Brain microvascular endothelial cell (primary cell): ENCODE measurements at regions not wholly inside any gene's neighbourhood (a gene's known extent, or its start where the extent isn't known, plus 50 kb on each side); places are given as distances from the start of the nearest gene placed in this dataset.

Experiments used
- DNase-seq: peaks from one replicate; pipeline ENCODE4 v3.0.0-alpha.2; 2020
- H3K27ac ChIP-seq: fragments of 250-450 bp; sonication (Bioruptor Pico); 2 replicates; pipeline ENCODE4 v1.5.1; 2020; ENCODE audit warnings: mild to moderate bottlenecking, moderate library complexity
- H3K27me3 ChIP-seq: fragments of 250-450 bp; sonication (Bioruptor Pico); replicated peaks from 2 replicates; pipeline ENCODE4 v1.5.1; 2020; ENCODE audit warnings: mild to moderate bottlenecking
- H3K36me3 ChIP-seq: fragments of 250-450 bp; sonication (Bioruptor Pico); replicated peaks from 2 replicates; pipeline ENCODE4 v1.5.1; 2020; ENCODE audit warnings: mild to moderate bottlenecking
- H3K4me3 ChIP-seq: 2 replicates; pipeline ENCODE4 v1.5.1; 2011; ENCODE audit warnings: low read depth, mild to moderate bottlenecking, control low read depth, low read length, moderate library complexity
- in situ Hi-C: cut with HindIII; loops from 2 replicates; pipeline ENCODE4 v1.10.0; 2017; ENCODE audit warnings: low sequenced_read_pairs, low pct_ligation_motif_present
- TF ChIP-seq, protein P1 (sequence below): IDR thresholded peaks from 2 replicates; pipeline ENCODE4 v1.5.1; 2011; ENCODE audit warnings: low read depth, mild to moderate bottlenecking, moderate library complexity, low read length, control low read depth, inconsistent platforms; ENCODE audit errors: missing control alignments

DNA sequence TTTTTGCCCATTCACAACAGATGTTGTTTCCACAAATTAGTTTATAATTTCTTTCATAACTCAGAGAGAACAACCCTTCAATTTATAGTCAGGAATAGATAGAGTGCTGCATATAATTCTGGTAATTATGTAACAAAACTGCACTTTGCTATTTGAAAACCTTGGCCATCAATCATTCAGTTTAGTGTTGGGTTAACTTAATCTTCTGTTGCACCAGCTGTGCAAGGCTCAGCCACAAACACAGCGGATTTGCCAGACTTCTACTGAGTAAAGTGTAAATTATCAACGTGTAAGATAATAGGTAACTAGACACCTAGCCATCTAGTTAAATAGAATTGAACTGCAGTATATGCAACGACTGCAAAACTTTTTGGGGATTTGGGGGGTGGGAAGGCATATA, 1064.3 kb upstream of the EPHA6 start:
- DNase-seq, result no peak
- Histone ChIP-seq H3K27ac (no peak overlapping the region), H3K27me3 (no peaks in the 10 kb centered on the region), H3K36me3 (no peaks in the 10 kb centered on the region), H3K4me3 (no peak overlapping the region)
- in situ Hi-C loops, result no loop called here
- TF ChIP-seq, protein P1, sequence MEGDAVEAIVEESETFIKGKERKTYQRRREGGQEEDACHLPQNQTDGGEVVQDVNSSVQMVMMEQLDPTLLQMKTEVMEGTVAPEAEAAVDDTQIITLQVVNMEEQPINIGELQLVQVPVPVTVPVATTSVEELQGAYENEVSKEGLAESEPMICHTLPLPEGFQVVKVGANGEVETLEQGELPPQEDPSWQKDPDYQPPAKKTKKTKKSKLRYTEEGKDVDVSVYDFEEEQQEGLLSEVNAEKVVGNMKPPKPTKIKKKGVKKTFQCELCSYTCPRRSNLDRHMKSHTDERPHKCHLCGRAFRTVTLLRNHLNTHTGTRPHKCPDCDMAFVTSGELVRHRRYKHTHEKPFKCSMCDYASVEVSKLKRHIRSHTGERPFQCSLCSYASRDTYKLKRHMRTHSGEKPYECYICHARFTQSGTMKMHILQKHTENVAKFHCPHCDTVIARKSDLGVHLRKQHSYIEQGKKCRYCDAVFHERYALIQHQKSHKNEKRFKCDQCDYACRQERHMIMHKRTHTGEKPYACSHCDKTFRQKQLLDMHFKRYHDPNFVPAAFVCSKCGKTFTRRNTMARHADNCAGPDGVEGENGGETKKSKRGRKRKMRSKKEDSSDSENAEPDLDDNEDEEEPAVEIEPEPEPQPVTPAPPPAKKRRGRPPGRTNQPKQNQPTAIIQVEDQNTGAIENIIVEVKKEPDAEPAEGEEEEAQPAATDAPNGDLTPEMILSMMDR, result no peak

DNA sequence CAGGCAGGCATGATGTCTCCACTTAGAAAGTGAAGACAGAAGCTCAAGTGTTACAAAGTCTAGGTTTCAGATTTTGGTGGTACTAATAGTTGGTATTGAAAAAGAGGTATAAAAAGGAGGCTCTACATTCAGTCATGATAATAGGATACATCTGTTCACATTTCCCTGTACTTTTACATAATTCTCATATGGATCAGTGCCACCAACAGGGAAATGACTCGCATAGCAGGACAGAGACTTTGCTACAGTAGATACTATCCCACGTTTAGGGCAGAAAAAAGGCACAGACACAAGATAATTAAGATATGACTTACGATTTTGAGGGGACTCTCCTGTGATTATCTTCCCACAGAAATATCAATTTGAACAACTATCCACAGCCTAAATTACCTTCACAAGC, 1062.9 kb upstream of the EPHA6 start:
- Histone ChIP-seq H3K27ac (no peak overlapping the region), H3K4me3 (no peak overlapping the region), H3K27me3 (no peaks in the 10 kb centered on the region), H3K36me3 (no peaks in the 10 kb centered on the region)
- in situ Hi-C loops, result no loop called here
- TF ChIP-seq, protein P1, result no peak
- DNase-seq, result no peak

DNA sequence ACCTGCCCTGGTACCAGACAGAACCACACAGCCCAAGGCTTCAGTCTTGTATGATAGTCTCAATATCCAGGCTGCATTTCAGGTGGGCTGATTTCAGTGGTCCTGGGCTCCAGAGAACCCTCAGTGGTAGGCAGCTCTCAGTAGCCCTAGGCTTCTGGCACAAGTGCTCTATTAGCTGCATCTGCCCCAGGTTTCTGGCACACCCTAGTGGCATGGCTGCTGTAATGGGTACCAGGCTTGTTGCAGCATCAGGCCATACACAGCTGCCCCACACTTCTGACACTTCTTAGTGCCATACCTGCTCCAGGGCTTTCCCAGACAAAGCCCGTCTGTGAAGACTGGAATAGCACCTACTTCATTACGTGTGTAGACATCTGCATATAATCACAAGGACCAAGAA, 1062.2 kb upstream of the EPHA6 start:
- DNase-seq, result no peak
- in situ Hi-C loops, result no loop called here
- no peak overlapping the region for H3K4me3 ChIP-seq
- no peaks in the 10 kb centered on the region for H3K36me3 ChIP-seq
- H3K27me3 ChIP-seq, result no peaks in the 10 kb centered on the region
- TF ChIP-seq, protein P1, result no peak
- H3K27ac ChIP-seq, result no peak overlapping the region

DNA sequence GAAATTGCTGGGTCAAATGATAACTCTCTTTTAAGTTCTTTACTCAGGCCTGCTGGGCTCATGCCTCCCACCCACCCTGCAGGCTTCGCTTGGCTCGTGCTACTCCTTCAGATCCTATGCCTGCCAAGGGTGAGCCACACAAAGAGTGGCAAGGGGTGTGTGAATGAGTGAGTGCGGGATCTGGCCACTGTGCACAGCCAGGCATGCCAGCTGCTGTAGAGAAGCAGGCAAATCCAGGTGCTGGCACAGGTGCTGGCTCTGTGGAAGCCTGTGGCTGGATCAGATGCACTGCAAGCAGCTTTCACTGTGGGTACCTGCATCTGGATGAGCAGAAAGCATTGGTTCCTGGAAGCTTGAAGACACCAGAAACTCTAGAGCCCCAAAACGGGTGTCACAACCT, 1055.7 kb upstream of the EPHA6 start:
- no peaks in the 10 kb centered on the region for H3K27me3 ChIP-seq
- no peaks in the 10 kb centered on the region for H3K36me3 ChIP-seq
- no peak overlapping the region for H3K4me3 ChIP-seq
- TF ChIP-seq, protein P1, result no peak
- H3K27ac ChIP-seq, result no peak overlapping the region
- in situ Hi-C loops, result no loop called here
- DNase-seq, result no peak

DNA sequence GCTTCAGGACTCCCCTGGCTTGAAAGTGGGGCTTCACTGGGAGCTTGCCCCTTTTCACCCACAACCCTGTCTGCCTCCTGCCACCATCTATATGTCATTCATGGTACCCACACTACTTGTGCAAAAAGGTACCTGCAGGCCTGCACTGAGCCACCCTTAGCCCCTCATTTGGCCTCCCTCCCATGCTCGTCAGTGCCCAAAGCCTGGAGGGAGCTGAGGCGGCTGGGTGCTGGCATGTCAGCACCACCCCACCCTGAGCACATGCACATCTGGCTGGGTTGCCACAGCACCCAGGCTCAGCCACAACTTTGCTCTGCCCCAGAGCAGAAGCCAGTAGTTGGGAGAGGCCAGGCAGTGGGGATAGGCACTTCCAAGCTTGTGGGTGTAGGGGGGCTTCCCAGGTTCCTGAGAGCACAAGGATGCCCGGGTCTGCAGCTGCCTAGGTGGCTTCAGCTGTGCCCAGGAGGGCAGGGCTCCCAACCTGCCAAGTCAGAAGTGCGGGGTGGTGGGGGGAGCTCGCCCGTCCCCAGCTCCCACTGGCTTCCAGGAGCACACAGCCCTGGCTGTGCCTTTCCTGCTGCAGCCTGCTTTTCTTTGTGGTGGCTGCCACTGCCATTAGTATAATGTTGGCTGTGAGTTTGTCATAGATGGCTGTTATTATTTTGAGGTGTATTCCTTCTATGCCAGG, 1054.6 kb upstream of the EPHA6 start:
- in situ Hi-C loops, result no loop called here
- H3K4me3 ChIP-seq, result no peak overlapping the region
- H3K36me3 ChIP-seq, result no peaks in the 10 kb centered on the region
- no peaks in the 10 kb centered on the region for H3K27me3 ChIP-seq
- DNase-seq, result no peak
- H3K27ac ChIP-seq, result no peak overlapping the region
- TF ChIP-seq, protein P1, result no peak
